Keratinocyte (primary cell): ENCODE measurements at regions not wholly inside any gene's neighbourhood (a gene's known extent, or its start where the extent isn't known, plus 50 kb on each side); places are given as distances from the start of the nearest gene placed in this dataset.

ENCODE experiments used
- EZH2 ChIP-seq: IDR thresholded peaks from one replicate; pipeline ENCODE4 v1.6.1; 2012; ENCODE audit warnings: inconsistent platforms, mild to moderate bottlenecking, low read length, moderate library complexity
- TF ChIP-seq, protein P1 (sequence below), 3 experiments: IDR thresholded peaks in 1 of 3; conservative IDR thresholded peaks in 1 of 3; optimal IDR thresholded peaks in 1 of 3; 2 replicates in 2 of 3; 3 replicates in 1 of 3; pipeline versions ENCODE3 to v1.5.1; 2011; ENCODE audit warnings: low read length in 3 of 3, mild to moderate bottlenecking in 3 of 3, moderate library complexity in 2 of 3, control low read depth in 1 of 3, inconsistent platforms in 1 of 3; ENCODE audit not compliant: insufficient read depth in 2 of 3; ENCODE audit errors: extremely low read depth in 1 of 3

- TF ChIP-seq, protein P1, sequence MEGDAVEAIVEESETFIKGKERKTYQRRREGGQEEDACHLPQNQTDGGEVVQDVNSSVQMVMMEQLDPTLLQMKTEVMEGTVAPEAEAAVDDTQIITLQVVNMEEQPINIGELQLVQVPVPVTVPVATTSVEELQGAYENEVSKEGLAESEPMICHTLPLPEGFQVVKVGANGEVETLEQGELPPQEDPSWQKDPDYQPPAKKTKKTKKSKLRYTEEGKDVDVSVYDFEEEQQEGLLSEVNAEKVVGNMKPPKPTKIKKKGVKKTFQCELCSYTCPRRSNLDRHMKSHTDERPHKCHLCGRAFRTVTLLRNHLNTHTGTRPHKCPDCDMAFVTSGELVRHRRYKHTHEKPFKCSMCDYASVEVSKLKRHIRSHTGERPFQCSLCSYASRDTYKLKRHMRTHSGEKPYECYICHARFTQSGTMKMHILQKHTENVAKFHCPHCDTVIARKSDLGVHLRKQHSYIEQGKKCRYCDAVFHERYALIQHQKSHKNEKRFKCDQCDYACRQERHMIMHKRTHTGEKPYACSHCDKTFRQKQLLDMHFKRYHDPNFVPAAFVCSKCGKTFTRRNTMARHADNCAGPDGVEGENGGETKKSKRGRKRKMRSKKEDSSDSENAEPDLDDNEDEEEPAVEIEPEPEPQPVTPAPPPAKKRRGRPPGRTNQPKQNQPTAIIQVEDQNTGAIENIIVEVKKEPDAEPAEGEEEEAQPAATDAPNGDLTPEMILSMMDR (optimal IDR thresholded peaks at IDR 0.05 in 1 of 3, IDR thresholded peaks at IDR 0.05 in 1 of 3, conservative IDR thresholded peaks at IDR 0.05 in 1 of 3; ENCODE audit: extremely low read depth in 1 of 3, insufficient read depth in 2 of 3, low read length in 3 of 3) = no peak
- TF ChIP-seq EZH2 = no peak
Observed at GRCh38 chr6:55666606-55667225, 87.7 kb upstream of the HMGCLL1 start.
